ENCODE measurements at regions not wholly inside any gene's neighbourhood (a gene's known extent, or its start where the extent isn't known, plus 50 kb on each side); places are given as distances from the start of the nearest gene placed in this dataset.

GRCh38 chr9:107700847-107701246 lies 211.3 kb upstream of the KLF4 start:
- Histone ChIP-seq H3K27me3 (ENCODE audit: insufficient read depth, low read length) (no peaks in the 10 kb centered on the region), H3K4me3 (replicated peaks in 1 of 2; ENCODE audit: low read depth in 1 of 2, low read length in 2 of 2) (no peak overlapping the region), H3K9me2 (ENCODE audit: insufficient read depth) (no peaks in the 10 kb centered on the region), H3K9me3 (ENCODE audit: control insufficient read depth in 1 of 2, insufficient read depth in 1 of 2, low read depth in 1 of 2, low read length in 2 of 2) (no peaks in the 10 kb centered on the region), H3K9ac (ENCODE audit: low read length) (no peak overlapping the region), H4K20me1 (ENCODE audit: insufficient read depth) (no peaks in the 10 kb centered on the region), H3K36me3 (ENCODE audit: control insufficient read depth in 1 of 2, insufficient read depth in 2 of 2, low read length in 2 of 2) (no peaks in the 10 kb centered on the region), H3K4me1 (ENCODE audit: control insufficient read depth in 1 of 2, insufficient read depth in 2 of 2, low read length in 2 of 2) (peaks cover 0 to 4% of the 10 kb centered on the region in 2 experiments; a peak in 1 of 4 replicates), H3K4me2 (ENCODE audit: low read length) (no peak overlapping the region), H3K79me2 (ENCODE audit: insufficient read depth, low read length) (no peaks in the 10 kb centered on the region), H2AFZ (ENCODE audit: low read depth, low read length, poor library complexity, severe bottlenecking) (no peak overlapping the region), H3K27ac (ENCODE audit: low read depth, low read length) (no peak overlapping the region)
- RAD21 ChIA-PET (ENCODE audit: low non-redundant PET in 1 of 2, low total read pairs in 2 of 2, uncharacterized antibody in 2 of 2, unreplicated experiment in 2 of 2) = no interaction called here
- no TSS peak for BruUV-seq (replicated peaks)
- intact Hi-C loops (cut with micrococcal nuclease) = no loop called here
- ATAC-seq = no peak
- no peak for DNase-seq (ENCODE audit: low read depth, low spot score)
- CTCF ChIA-PET = no interaction called here
- no peak for TF ChIP-seq SP1 (IDR thresholded peaks at IDR 0.05; ENCODE audit: low read depth)
- no peak for TF ChIP-seq SIN3A (IDR thresholded peaks at IDR 0.05; ENCODE audit: low read depth)
- TF ChIP-seq CEBPB (IDR thresholded peaks at IDR 0.05; ENCODE audit: low read depth) = no peak
- no peak for TF ChIP-seq CBX3 (IDR thresholded peaks at IDR 0.05; ENCODE audit: low read depth)
- TF ChIP-seq TCF7L2 (IDR thresholded peaks at IDR 0.05; ENCODE audit: borderline replicate concordance, extremely low read depth, insufficient read depth, insufficient read length) = no peak
- no peak for TF ChIP-seq JUND (IDR thresholded peaks at IDR 0.05)
- TF ChIP-seq POLR2A (IDR thresholded peaks at IDR 0.05; ENCODE audit: borderline replicate concordance, extremely low read depth, insufficient read depth, insufficient read length) = no peak
- TF ChIP-seq ZFX (IDR thresholded peaks at IDR 0.05) = no peak
- POLR2A ChIA-PET = no interaction called here

GRCh38 chr9:107699231-107699630 lies 209.7 kb upstream of the KLF4 start:
- ChIA-PET RAD21 (ENCODE audit: low non-redundant PET in 1 of 2, low total read pairs in 2 of 2, uncharacterized antibody in 2 of 2, unreplicated experiment in 2 of 2) (no interaction called here), CTCF (no interaction called here), POLR2A (no interaction called here)
- H3K27ac ChIP-seq (ENCODE audit: low read depth, low read length) = no peak overlapping the region
- no TSS peak for BruUV-seq (replicated peaks)
- TF ChIP-seq REST (IDR thresholded peaks at IDR 0.05; ENCODE audit: low read depth) = no peak
- no peak for TF ChIP-seq CEBPB (IDR thresholded peaks at IDR 0.05; ENCODE audit: low read depth)
- TF ChIP-seq SP1 (IDR thresholded peaks at IDR 0.05; ENCODE audit: low read depth) = no peak
- TF ChIP-seq ZNF274 (IDR thresholded peaks at IDR 0.05; ENCODE audit: low read depth, low read length) = no peak
- TF ChIP-seq EZH2phosphoT487 (IDR thresholded peaks at IDR 0.05; ENCODE audit: borderline replicate concordance) = no peak
- TF ChIP-seq SRF (IDR thresholded peaks at IDR 0.05; ENCODE audit: low read depth) = no peak
- no peak for TF ChIP-seq ATF3 (IDR thresholded peaks at IDR 0.05)
- no peak for TF ChIP-seq MAX (IDR thresholded peaks at IDR 0.05)
- no peak for TF ChIP-seq ELF1 (IDR thresholded peaks at IDR 0.05; ENCODE audit: borderline replicate concordance, low read depth)
- no peak for TF ChIP-seq SIN3A (IDR thresholded peaks at IDR 0.05; ENCODE audit: low read depth)
- no peak for TF ChIP-seq FOSL1 (IDR thresholded peaks at IDR 0.05; ENCODE audit: low read depth)
- no peak for DNase-seq (ENCODE audit: low read depth, low spot score)
- peaks cover 0 to 4% of the 10 kb centered on the region in 2 experiments; a peak in 1 of 4 replicates for H3K4me1 ChIP-seq (ENCODE audit: control insufficient read depth in 1 of 2, insufficient read depth in 2 of 2, low read length in 2 of 2)
- no peaks in the 10 kb centered on the region for H3K9me3 ChIP-seq (ENCODE audit: control insufficient read depth in 1 of 2, insufficient read depth in 1 of 2, low read depth in 1 of 2, low read length in 2 of 2)
- H2AFZ ChIP-seq (ENCODE audit: low read depth, low read length, poor library complexity, severe bottlenecking) = no peak overlapping the region
- ATAC-seq = no peak
- H3K9me2 ChIP-seq (ENCODE audit: insufficient read depth) = no peaks in the 10 kb centered on the region
- H4K20me1 ChIP-seq (ENCODE audit: insufficient read depth) = no peaks in the 10 kb centered on the region
- no peak overlapping the region for H3K4me2 ChIP-seq (ENCODE audit: low read length)
- H3K79me2 ChIP-seq (ENCODE audit: insufficient read depth, low read length) = no peaks in the 10 kb centered on the region
- intact Hi-C loops (cut with micrococcal nuclease) = no loop called here
- H3K9ac ChIP-seq (ENCODE audit: low read length) = no peak overlapping the region
- H3K36me3 ChIP-seq (ENCODE audit: control insufficient read depth in 1 of 2, insufficient read depth in 2 of 2, low read length in 2 of 2) = no peaks in the 10 kb centered on the region
- H3K4me3 ChIP-seq (replicated peaks in 1 of 2; ENCODE audit: low read depth in 1 of 2, low read length in 2 of 2) = no peak overlapping the region
- no peaks in the 10 kb centered on the region for H3K27me3 ChIP-seq (ENCODE audit: insufficient read depth, low read length)

All from HCT116 (cell line).